ENCODE measurements at regions not wholly inside any gene's neighbourhood (a gene's known extent, or its start where the extent isn't known, plus 50 kb on each side); places are given as distances from the start of the nearest gene placed in this dataset.

GRCh38 chr15:98506711-98507110, 141.6 kb upstream of the IGF1R start:
- Histone ChIP-seq H3K9me3 (ENCODE audit: insufficient read depth, low read depth, low read length) (no peaks in the 10 kb centered on the region), H3F3A (ENCODE audit: low read depth) (no peaks in the 10 kb centered on the region), H3K4me1 (ENCODE audit: insufficient read depth, low read length, poor library complexity, severe bottlenecking) (no peaks in the 10 kb centered on the region), H3K27me3 (ENCODE audit: insufficient read depth, low read length, poor library complexity, severe bottlenecking) (no peaks in the 10 kb centered on the region), H4K20me1 (ENCODE audit: insufficient read depth, low read length, poor library complexity, severe bottlenecking) (no peaks in the 10 kb centered on the region), H3K79me2 (ENCODE audit: insufficient read depth, low read length) (no peaks in the 10 kb centered on the region), H3K36me3 (ENCODE audit: insufficient read depth, low read length) (no peaks in the 10 kb centered on the region), H3K4me3 (ENCODE audit: low read length, poor library complexity, severe bottlenecking) (no peak overlapping the region), H3K9ac (ENCODE audit: low read depth, low read length, poor library complexity, severe bottlenecking) (no peak overlapping the region), H3K9me2 (replicated peaks; ENCODE audit: low read depth, low read length) (no peaks in the 10 kb centered on the region), H2AFZ (ENCODE audit: low read length) (no peak overlapping the region), H3K4me2 (ENCODE audit: low read depth, low read length, poor library complexity, severe bottlenecking) (no peak overlapping the region)
- TF ChIP-seq EZH2phosphoT487 (IDR thresholded peaks at IDR 0.05; ENCODE audit: borderline replicate concordance) = no peak

- TF ChIP-seq EZH2phosphoT487 (IDR thresholded peaks at IDR 0.05; ENCODE audit: borderline replicate concordance) = no peak
- no peak for TF ChIP-seq CTCF (conservative IDR thresholded peaks at IDR 0.05; ENCODE audit: low read length)
- Histone ChIP-seq H3K79me2 (ENCODE audit: insufficient read depth, low read length) (no peaks in the 10 kb centered on the region), H4K20me1 (ENCODE audit: insufficient read depth, low read length, poor library complexity, severe bottlenecking) (no peaks in the 10 kb centered on the region), H3K9ac (ENCODE audit: low read depth, low read length, poor library complexity, severe bottlenecking) (no peak overlapping the region), H2AFZ (ENCODE audit: low read length) (no peak overlapping the region), H3K4me1 (ENCODE audit: insufficient read depth, low read length, poor library complexity, severe bottlenecking) (no peaks in the 10 kb centered on the region), H3F3A (ENCODE audit: low read depth) (no peaks in the 10 kb centered on the region), H3K27me3 (ENCODE audit: insufficient read depth, low read length, poor library complexity, severe bottlenecking) (no peaks in the 10 kb centered on the region), H3K4me2 (ENCODE audit: low read depth, low read length, poor library complexity, severe bottlenecking) (no peak overlapping the region), H3K9me2 (replicated peaks; ENCODE audit: low read depth, low read length) (no peaks in the 10 kb centered on the region), H3K4me3 (ENCODE audit: low read length, poor library complexity, severe bottlenecking) (no peak overlapping the region), H3K36me3 (ENCODE audit: insufficient read depth, low read length) (no peaks in the 10 kb centered on the region), H3K9me3 (ENCODE audit: insufficient read depth, low read depth, low read length) (no peaks in the 10 kb centered on the region)
Measured at GRCh38 chr15:98513428-98513986, 134.8 kb upstream of the IGF1R start.

GRCh38 chr15:98514034-98514622, 134.2 kb upstream of the IGF1R start:
- no peaks in the 10 kb centered on the region for H3K9me2 ChIP-seq (replicated peaks; ENCODE audit: low read depth, low read length)
- no peaks in the 10 kb centered on the region for H3K36me3 ChIP-seq (ENCODE audit: insufficient read depth, low read length)
- no peak overlapping the region for H3K4me2 ChIP-seq (ENCODE audit: low read depth, low read length, poor library complexity, severe bottlenecking)
- no peaks in the 10 kb centered on the region for H3F3A ChIP-seq (ENCODE audit: low read depth)
- no peaks in the 10 kb centered on the region for H3K27me3 ChIP-seq (ENCODE audit: insufficient read depth, low read length, poor library complexity, severe bottlenecking)
- H4K20me1 ChIP-seq (ENCODE audit: insufficient read depth, low read length, poor library complexity, severe bottlenecking) = no peaks in the 10 kb centered on the region
- TF ChIP-seq EZH2phosphoT487 (IDR thresholded peaks at IDR 0.05; ENCODE audit: borderline replicate concordance) (no peak), CTCF (conservative IDR thresholded peaks at IDR 0.05; ENCODE audit: low read length) (no peak)
- H3K9ac ChIP-seq (ENCODE audit: low read depth, low read length, poor library complexity, severe bottlenecking) = no peak overlapping the region
- H3K79me2 ChIP-seq (ENCODE audit: insufficient read depth, low read length) = no peaks in the 10 kb centered on the region
- no peak overlapping the region for H3K4me3 ChIP-seq (ENCODE audit: low read length, poor library complexity, severe bottlenecking)
- H3K4me1 ChIP-seq (ENCODE audit: insufficient read depth, low read length, poor library complexity, severe bottlenecking) = no peaks in the 10 kb centered on the region
- no peak overlapping the region for H2AFZ ChIP-seq (ENCODE audit: low read length)
- no peaks in the 10 kb centered on the region for H3K9me3 ChIP-seq (ENCODE audit: insufficient read depth, low read depth, low read length)

All from Loucy (cell line).